ENCODE measurements at regions not wholly inside any gene's neighbourhood (a gene's known extent, or its start where the extent isn't known, plus 50 kb on each side); places are given as distances from the start of the nearest gene placed in this dataset.
"Not testable (repeated sequence)": the region's sequence is repeated elsewhere in the genome, so short reads cannot be mapped to it uniquely, and the experiment has no call there.

GRCh38 chr2:167353605-167354280, 465.5 kb downstream of the XIRP2 start:
- CTCF ChIA-PET = no interaction called here

GRCh38 chr2:167345559-167345958, 457.3 kb downstream of the XIRP2 start:
- Mint-ChIP-seq H3K9me3 (no peaks in the 10 kb centered on the region), H3K4me3 (no peak overlapping the region), H3K27ac (no peak overlapping the region), H3K27me3 (ENCODE audit: low read depth) (no peaks in the 10 kb centered on the region), H3K36me3 (ENCODE audit: low read depth) (no peaks in the 10 kb centered on the region), H3K4me1 (ENCODE audit: low read depth) (no peaks in the 10 kb centered on the region)
- intact Hi-C loops (cut with micrococcal nuclease) = no loop called here
- CTCF ChIA-PET = no interaction called here
- DNase-seq = no peak

More at GRCh38 chr2:167353605-167354280, 465.5 kb downstream of the XIRP2 start:
- Mint-ChIP-seq H3K27me3 (ENCODE audit: low read depth) (no peaks in the 10 kb centered on the region), H3K27ac (no peak overlapping the region), H3K9me3 (peaks cover 2% of the 10 kb centered on the region), H3K4me1 (ENCODE audit: low read depth) (no peaks in the 10 kb centered on the region), H3K4me3 (no peak overlapping the region), H3K36me3 (ENCODE audit: low read depth) (no peaks in the 10 kb centered on the region)
- intact Hi-C loops (cut with micrococcal nuclease) = no loop called here
- no peak for DNase-seq

- CTCF ChIA-PET = no interaction called here
- Mint-ChIP-seq H3K27me3 (ENCODE audit: low read depth) (no peaks in the 10 kb centered on the region), H3K27ac (no peak overlapping the region), H3K4me1 (ENCODE audit: low read depth) (no peaks in the 10 kb centered on the region), H3K36me3 (ENCODE audit: low read depth) (no peaks in the 10 kb centered on the region), H3K4me3 (no peak overlapping the region), H3K9me3 (no peaks in the 10 kb centered on the region)
- no peak for DNase-seq
- intact Hi-C loops (cut with micrococcal nuclease) = no loop called here
These were observed 454.5 kb downstream of the XIRP2 start for GRCh38 chr2:167342769-167343168.

- Mint-ChIP-seq H3K36me3 (ENCODE audit: low read depth) (no peaks in the 10 kb centered on the region), H3K9me3 (no peaks in the 10 kb centered on the region), H3K27me3 (ENCODE audit: low read depth) (no peaks in the 10 kb centered on the region), H3K27ac (no peak overlapping the region), H3K4me1 (ENCODE audit: low read depth) (no peaks in the 10 kb centered on the region), H3K4me3 (no peak overlapping the region)
- no peak for DNase-seq
- intact Hi-C loops (cut with micrococcal nuclease) = no loop called here
- CTCF ChIA-PET = no interaction called here
These were observed 452.0 kb downstream of the XIRP2 start for GRCh38 chr2:167340322-167340721.

- Mint-ChIP-seq H3K4me3 (no peak overlapping the region), H3K36me3 (ENCODE audit: low read depth) (no peaks in the 10 kb centered on the region), H3K27ac (no peak overlapping the region), H3K4me1 (ENCODE audit: low read depth) (no peaks in the 10 kb centered on the region), H3K9me3 (no peaks in the 10 kb centered on the region), H3K27me3 (ENCODE audit: low read depth) (peaks cover 3% of the 10 kb centered on the region)
- intact Hi-C loops (cut with micrococcal nuclease) = no loop called here
- no peak for DNase-seq
- CTCF ChIA-PET = interaction anchor here (0.7 kb wide), 1 partner anchor 499 kb away, joined by 3 read pairs; no protein-coding TSS in a partner anchor
These were observed 447.9 kb downstream of the XIRP2 start for GRCh38 chr2:167336213-167336612.

- Mint-ChIP-seq H3K27me3 (ENCODE audit: low read depth) (peaks cover 3% of the 10 kb centered on the region), H3K4me3 (no peak overlapping the region), H3K4me1 (ENCODE audit: low read depth) (no peaks in the 10 kb centered on the region), H3K9me3 (no peaks in the 10 kb centered on the region), H3K27ac (no peak overlapping the region), H3K36me3 (ENCODE audit: low read depth) (no peaks in the 10 kb centered on the region)
- intact Hi-C loops (cut with micrococcal nuclease) = no loop called here
- no peak for DNase-seq
- CTCF ChIA-PET = no interaction called here
These were observed 447.3 kb downstream of the XIRP2 start for GRCh38 chr2:167335541-167335992.

- intact Hi-C loops (cut with micrococcal nuclease) = no loop called here
- H3K36me3 Mint-ChIP-seq (ENCODE audit: low read depth) = no peaks in the 10 kb centered on the region
- no peak overlapping the region for H3K27ac Mint-ChIP-seq
- DNase-seq = no peak
- no peak overlapping the region for H3K4me3 Mint-ChIP-seq
- peaks cover 3% of the 10 kb centered on the region for H3K27me3 Mint-ChIP-seq (ENCODE audit: low read depth)
- no peaks in the 10 kb centered on the region for H3K4me1 Mint-ChIP-seq (ENCODE audit: low read depth)
- CTCF ChIA-PET = no interaction called here
- no peaks in the 10 kb centered on the region for H3K9me3 Mint-ChIP-seq
These were observed 446.0 kb downstream of the XIRP2 start for GRCh38 chr2:167334146-167334742.

GRCh38 chr2:167333245-167333644, 445.0 kb downstream of the XIRP2 start:
- Mint-ChIP-seq H3K27ac (no peak overlapping the region), H3K36me3 (ENCODE audit: low read depth) (no peaks in the 10 kb centered on the region), H3K27me3 (ENCODE audit: low read depth) (peaks cover 3% of the 10 kb centered on the region), H3K9me3 (no peaks in the 10 kb centered on the region), H3K4me3 (no peak overlapping the region), H3K4me1 (ENCODE audit: low read depth) (no peaks in the 10 kb centered on the region)
- intact Hi-C loops (cut with micrococcal nuclease) = no loop called here
- no peak for DNase-seq
- CTCF ChIA-PET = no interaction called here

GRCh38 chr2:167332358-167332757, 444.1 kb downstream of the XIRP2 start:
- CTCF ChIA-PET = no interaction called here
- no peak for DNase-seq
- no peak overlapping the region for H3K27ac Mint-ChIP-seq
- no peak overlapping the region for H3K4me3 Mint-ChIP-seq
- H3K36me3 Mint-ChIP-seq (ENCODE audit: low read depth) = no peaks in the 10 kb centered on the region
- intact Hi-C loops (cut with micrococcal nuclease) = no loop called here
- no peaks in the 10 kb centered on the region for H3K9me3 Mint-ChIP-seq
- H3K4me1 Mint-ChIP-seq (ENCODE audit: low read depth) = no peaks in the 10 kb centered on the region
- peaks cover 3% of the 10 kb centered on the region for H3K27me3 Mint-ChIP-seq (ENCODE audit: low read depth)

GRCh38 chr2:167331636-167332232, 443.5 kb downstream of the XIRP2 start:
- intact Hi-C loops (cut with micrococcal nuclease) = no loop called here
- Mint-ChIP-seq H3K4me1 (ENCODE audit: low read depth) (no peaks in the 10 kb centered on the region), H3K27me3 (ENCODE audit: low read depth) (peaks cover 3% of the 10 kb centered on the region), H3K9me3 (no peaks in the 10 kb centered on the region), H3K36me3 (ENCODE audit: low read depth) (no peaks in the 10 kb centered on the region), H3K27ac (no peak overlapping the region), H3K4me3 (no peak overlapping the region)
- CTCF ChIA-PET = no interaction called here
- peak; percentile 6 for DNase-seq

- CTCF ChIA-PET; DNase-seq; H3K27ac Mint-ChIP-seq; H3K4me3 Mint-ChIP-seq; H3K4me1 Mint-ChIP-seq (ENCODE audit: low read depth); H3K27me3 Mint-ChIP-seq (ENCODE audit: low read depth); H3K9me3 Mint-ChIP-seq; intact Hi-C loops (cut with micrococcal nuclease); H3K36me3 Mint-ChIP-seq (ENCODE audit: low read depth): not testable (repeated sequence)
These were observed 440.5 kb downstream of the XIRP2 start for GRCh38 chr2:167328808-167329207.

- Mint-ChIP-seq H3K9me3 (no peaks in the 10 kb centered on the region), H3K4me3 (no peak overlapping the region), H3K27ac (no peak overlapping the region), H3K4me1 (ENCODE audit: low read depth) (no peaks in the 10 kb centered on the region), H3K27me3 (ENCODE audit: low read depth) (no peaks in the 10 kb centered on the region), H3K36me3 (ENCODE audit: low read depth) (no peaks in the 10 kb centered on the region)
- CTCF ChIA-PET = no interaction called here
- DNase-seq = no peak
- intact Hi-C loops (cut with micrococcal nuclease) = no loop called here
These were observed 434.5 kb downstream of the XIRP2 start for GRCh38 chr2:167322795-167323194.

- no peaks in the 10 kb centered on the region for H3K4me1 Mint-ChIP-seq (ENCODE audit: low read depth)
- intact Hi-C loops (cut with micrococcal nuclease) = no loop called here
- no peak for DNase-seq
- no peak overlapping the region for H3K4me3 Mint-ChIP-seq
- H3K36me3 Mint-ChIP-seq (ENCODE audit: low read depth) = no peaks in the 10 kb centered on the region
- no peak overlapping the region for H3K27ac Mint-ChIP-seq
- H3K27me3 Mint-ChIP-seq (ENCODE audit: low read depth) = no peaks in the 10 kb centered on the region
- no peaks in the 10 kb centered on the region for H3K9me3 Mint-ChIP-seq
- CTCF ChIA-PET = no interaction called here
These were observed 430.3 kb downstream of the XIRP2 start for GRCh38 chr2:167318581-167318980.

Measured in activated naive CD4-positive, alpha-beta T cell treated with anti-CD3 and anti-CD28 coated beads for 36 hours (primary cell).